HL-60 (cell line): ENCODE measurements at regions not wholly inside any gene's neighbourhood (a gene's known extent, or its start where the extent isn't known, plus 50 kb on each side); places are given as distances from the start of the nearest gene placed in this dataset.

Experiments
- DNase-seq, 2 experiments: peaks; one replicate each; pipeline ENCODE4 v3.0.0-alpha.2; 2010 to 2020; ENCODE audit warnings: low read depth in 1 of 2, low spot score in 1 of 2
- H3K27ac ChIP-seq: fragments of 250-450 bp; sonication (Bioruptor Pico); replicated peaks from 2 replicates; pipeline ENCODE4 v1.5.1; 2020; ENCODE audit warnings: mild to moderate bottlenecking, moderate library complexity
- H3K27me3 ChIP-seq: fragments of 250-450 bp; sonication (Bioruptor Pico); 2 replicates; pipeline ENCODE4 v1.5.1; 2021; ENCODE audit warnings: mild to moderate bottlenecking, moderate library complexity; ENCODE audit not compliant: insufficient read depth, poor library complexity, severe bottlenecking
- H3K4me3 ChIP-seq: replicated peaks from 2 replicates; pipeline ENCODE4 v1.5.1; 2011; ENCODE audit warnings: mild to moderate bottlenecking, control low read depth, low read length; ENCODE audit not compliant: insufficient read depth
- CTCF ChIP-seq: IDR thresholded peaks from one replicate; pipeline ENCODE4 v1.5.1; 2011; ENCODE audit warnings: low read length, control low read depth, inconsistent platforms; ENCODE audit not compliant: insufficient read depth
- GABPA ChIP-seq: IDR thresholded peaks from 2 replicates; pipeline ENCODE4 v1.6.1; 2012; ENCODE audit warnings: low read depth
- POLR2AphosphoS5 ChIP-seq: IDR thresholded peaks from 2 replicates; pipeline ENCODE4 v1.6.1; 2012; ENCODE audit warnings: low read depth
- REST ChIP-seq: IDR thresholded peaks from 2 replicates; pipeline ENCODE4 v1.6.1; 2012; ENCODE audit warnings: low read depth; ENCODE audit not compliant: insufficient replicate concordance
- SPI1 ChIP-seq: IDR thresholded peaks from 2 replicates; pipeline ENCODE4 v1.6.1; 2012; ENCODE audit warnings: low read depth, mild to moderate bottlenecking, borderline replicate concordance

- no peak overlapping the region for H3K4me3 ChIP-seq
- TF ChIP-seq SPI1 = no peak
- no peak for TF ChIP-seq POLR2AphosphoS5
- no peak for TF ChIP-seq CTCF
- no peak for TF ChIP-seq REST
- no peak for TF ChIP-seq GABPA
- no peak overlapping the region for H3K27ac ChIP-seq
- DNase-seq = no peak
- peaks cover 18% of the 10 kb centered on the region for H3K27me3 ChIP-seq
Observed at GRCh38 chr13:111654531-111654930, 334.1 kb downstream of the TEX29 start.

GRCh38 chr13:111656439-111656838, 336.0 kb downstream of the TEX29 start:
- no peak for TF ChIP-seq CTCF
- TF ChIP-seq REST = no peak
- no peak for TF ChIP-seq POLR2AphosphoS5
- no peak for TF ChIP-seq GABPA
- no peak for TF ChIP-seq SPI1
- no peak for DNase-seq
- H3K4me3 ChIP-seq = no peak overlapping the region
- H3K27ac ChIP-seq = no peak overlapping the region
- peaks cover 5% of the 10 kb centered on the region for H3K27me3 ChIP-seq

- DNase-seq = no peak
- H3K27ac ChIP-seq = no peak overlapping the region
- TF ChIP-seq CTCF (no peak), POLR2AphosphoS5 (no peak), REST (no peak), SPI1 (no peak)
- no peak overlapping the region for H3K4me3 ChIP-seq
- peaks cover 3% of the 10 kb centered on the region for H3K27me3 ChIP-seq
Observed at GRCh38 chr13:111657013-111657412, 336.6 kb downstream of the TEX29 start.
